RWPE1 (cell line): ENCODE measurements at regions not wholly inside any gene's neighbourhood (a gene's known extent, or its start where the extent isn't known, plus 50 kb on each side); places are given as distances from the start of the nearest gene placed in this dataset.

Experiments
- CTCF ChIA-PET: fragments of 350-600 bp; sonication (Branson Sonifier 250); formaldehyde crosslinking; extraction: SDS; loops from one replicate; lab custom pipeline; 2021; lab: Yijun Ruan, JAX
- POLR2A ChIA-PET: fragments of 400-600 bp; formaldehyde crosslinking; extraction: SDS; loops from one replicate; lab custom pipeline; 2020; ENCODE audit warnings: antibody characterized with exemption; ENCODE audit not compliant: low non-redundant PET; lab: Yijun Ruan, JAX
- DNase-seq: peaks from one replicate; pipeline ENCODE4 v3.0.0; 2012; ENCODE audit warnings: low spot score
- H3K27ac ChIP-seq: fragments of 450-650 bp; 2 replicates; pipeline ENCODE4 v1.5.1; 2017
- TF ChIP-seq, protein P1 (sequence below): fragments of 450-650 bp; conservative IDR thresholded peaks from 2 replicates; pipeline ENCODE4 v1.5.1; 2017; ENCODE audit warnings: low read depth, mild to moderate bottlenecking

DNA sequence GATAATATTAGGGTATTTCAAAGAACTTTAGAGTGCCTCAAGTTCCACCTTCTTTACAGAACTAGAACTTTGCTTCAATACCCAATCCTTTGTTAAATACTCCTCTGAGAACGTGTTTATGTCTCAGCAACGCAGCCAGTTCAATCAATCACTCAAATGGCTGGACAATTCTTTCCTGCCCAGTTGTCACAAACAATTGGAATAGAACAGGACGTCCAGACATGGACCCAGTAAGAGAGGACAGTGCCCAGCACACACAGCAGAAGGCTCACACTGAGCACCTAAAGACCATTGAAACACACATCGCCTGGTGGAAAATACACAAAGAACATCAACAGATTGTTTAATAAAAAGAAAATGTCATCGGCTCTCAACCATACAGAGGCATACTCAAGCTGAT is 140.6 kb downstream of the TTLL2 start:
- POLR2A ChIA-PET: no interaction called here
- no peak for DNase-seq
- H3K27ac ChIP-seq: no peak overlapping the region
- CTCF ChIA-PET: no interaction called here
- TF ChIP-seq, protein P1, sequence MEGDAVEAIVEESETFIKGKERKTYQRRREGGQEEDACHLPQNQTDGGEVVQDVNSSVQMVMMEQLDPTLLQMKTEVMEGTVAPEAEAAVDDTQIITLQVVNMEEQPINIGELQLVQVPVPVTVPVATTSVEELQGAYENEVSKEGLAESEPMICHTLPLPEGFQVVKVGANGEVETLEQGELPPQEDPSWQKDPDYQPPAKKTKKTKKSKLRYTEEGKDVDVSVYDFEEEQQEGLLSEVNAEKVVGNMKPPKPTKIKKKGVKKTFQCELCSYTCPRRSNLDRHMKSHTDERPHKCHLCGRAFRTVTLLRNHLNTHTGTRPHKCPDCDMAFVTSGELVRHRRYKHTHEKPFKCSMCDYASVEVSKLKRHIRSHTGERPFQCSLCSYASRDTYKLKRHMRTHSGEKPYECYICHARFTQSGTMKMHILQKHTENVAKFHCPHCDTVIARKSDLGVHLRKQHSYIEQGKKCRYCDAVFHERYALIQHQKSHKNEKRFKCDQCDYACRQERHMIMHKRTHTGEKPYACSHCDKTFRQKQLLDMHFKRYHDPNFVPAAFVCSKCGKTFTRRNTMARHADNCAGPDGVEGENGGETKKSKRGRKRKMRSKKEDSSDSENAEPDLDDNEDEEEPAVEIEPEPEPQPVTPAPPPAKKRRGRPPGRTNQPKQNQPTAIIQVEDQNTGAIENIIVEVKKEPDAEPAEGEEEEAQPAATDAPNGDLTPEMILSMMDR: no peak

DNA sequence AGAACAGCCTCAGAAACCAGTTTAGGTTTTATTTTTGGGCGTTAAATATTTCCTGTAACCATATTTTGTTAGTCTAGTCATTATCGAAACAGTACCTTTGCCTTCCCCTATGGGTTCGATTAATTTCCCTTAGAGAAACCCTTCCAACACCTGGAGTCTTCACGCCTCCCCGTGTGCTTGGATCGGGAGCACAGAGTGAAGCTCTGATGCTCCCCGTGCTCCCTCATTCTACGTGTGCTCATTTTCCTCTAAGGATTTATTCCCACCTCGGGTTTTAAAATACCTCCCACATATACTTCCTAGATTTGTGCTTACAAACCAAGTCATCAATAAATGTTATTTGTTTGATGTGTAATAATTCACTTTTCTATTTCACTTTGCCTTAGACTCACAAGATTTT is 142.4 kb downstream of the TTLL2 start:
- CTCF ChIA-PET: no interaction called here
- TF ChIP-seq, protein P1: no peak
- no peak for DNase-seq
- H3K27ac ChIP-seq: no peak overlapping the region
- POLR2A ChIA-PET: no interaction called here

DNA sequence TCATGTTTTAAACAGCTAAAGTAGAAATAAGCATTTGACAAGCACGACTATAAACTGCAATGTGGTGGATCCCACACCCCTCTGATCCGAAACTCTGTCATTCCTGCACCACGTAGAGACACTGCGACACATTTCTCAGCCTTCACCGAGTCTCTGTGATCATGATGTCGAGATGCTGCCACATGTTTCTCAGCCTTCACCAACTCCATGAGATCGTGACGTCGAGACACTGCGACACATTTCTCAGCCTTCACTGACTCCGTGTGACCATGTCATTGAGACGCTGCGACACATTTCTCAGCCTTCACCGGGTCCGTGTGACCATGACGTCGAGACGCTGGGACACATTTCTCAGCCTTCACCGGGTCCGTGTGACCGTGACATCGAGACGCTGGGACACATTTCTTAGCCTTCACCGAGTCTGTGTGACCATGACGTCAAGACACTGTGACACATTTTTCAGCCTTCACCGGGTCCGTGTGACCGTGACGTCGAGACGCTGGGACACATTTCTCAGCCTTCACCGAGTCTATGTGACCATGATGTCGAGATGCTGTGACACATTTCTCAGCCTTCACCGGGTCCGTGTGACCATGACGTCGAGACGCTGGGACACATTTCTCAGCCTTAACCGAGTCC is 143.0 kb downstream of the TTLL2 start:
- ChIA-PET POLR2A (no interaction called here), CTCF (no interaction called here)
- H3K27ac ChIP-seq: no peak overlapping the region
- TF ChIP-seq, protein P1: no peak
- no peak for DNase-seq

DNA sequence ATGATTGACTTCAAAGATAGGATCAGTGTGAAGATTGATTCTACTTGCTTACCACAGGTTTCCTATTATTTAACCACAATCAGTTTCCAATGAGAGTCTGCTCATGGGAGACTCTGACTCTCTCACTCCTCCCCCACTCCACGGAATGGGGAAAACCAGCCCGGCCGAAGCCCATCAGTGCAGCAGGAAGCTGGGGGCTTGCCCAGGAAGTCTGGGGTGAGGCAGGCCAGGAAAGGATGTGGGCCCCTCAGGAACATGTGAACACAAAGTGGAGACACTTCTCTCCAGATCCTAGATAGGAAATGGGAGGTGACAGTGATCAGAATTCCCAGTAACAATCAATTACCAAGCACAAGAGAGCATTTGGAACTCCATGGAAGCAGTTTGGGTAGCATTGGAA is 144.2 kb downstream of the TTLL2 start:
- no peak for DNase-seq
- H3K27ac ChIP-seq: no peak overlapping the region
- TF ChIP-seq, protein P1: no peak
- ChIA-PET POLR2A (no interaction called here), CTCF (interaction anchor here (0.6 kb wide), 1 partner anchor 158 kb away, joined by 4 read pairs; no protein-coding TSS in a partner anchor)

DNA sequence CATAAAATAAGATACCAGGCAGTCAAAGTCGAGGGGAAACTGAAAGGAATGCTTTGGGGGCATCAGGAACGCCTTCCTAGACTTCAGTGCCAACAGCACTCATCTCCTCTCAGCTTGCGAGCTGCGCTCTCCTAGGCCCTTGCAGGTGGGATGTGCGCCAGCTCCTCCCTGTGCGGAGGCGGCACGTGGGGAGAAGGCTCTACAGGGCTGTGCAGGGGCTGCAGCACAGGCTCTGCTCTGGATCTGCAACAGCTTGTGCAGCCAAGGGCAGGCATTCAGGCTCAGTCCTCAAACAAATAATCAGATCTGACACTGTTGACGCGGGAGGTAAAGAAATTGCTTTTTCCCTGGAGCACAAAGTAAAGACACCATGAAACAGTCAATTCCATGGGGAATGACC is 144.8 kb downstream of the TTLL2 start:
- POLR2A ChIA-PET: no interaction called here

DNA sequence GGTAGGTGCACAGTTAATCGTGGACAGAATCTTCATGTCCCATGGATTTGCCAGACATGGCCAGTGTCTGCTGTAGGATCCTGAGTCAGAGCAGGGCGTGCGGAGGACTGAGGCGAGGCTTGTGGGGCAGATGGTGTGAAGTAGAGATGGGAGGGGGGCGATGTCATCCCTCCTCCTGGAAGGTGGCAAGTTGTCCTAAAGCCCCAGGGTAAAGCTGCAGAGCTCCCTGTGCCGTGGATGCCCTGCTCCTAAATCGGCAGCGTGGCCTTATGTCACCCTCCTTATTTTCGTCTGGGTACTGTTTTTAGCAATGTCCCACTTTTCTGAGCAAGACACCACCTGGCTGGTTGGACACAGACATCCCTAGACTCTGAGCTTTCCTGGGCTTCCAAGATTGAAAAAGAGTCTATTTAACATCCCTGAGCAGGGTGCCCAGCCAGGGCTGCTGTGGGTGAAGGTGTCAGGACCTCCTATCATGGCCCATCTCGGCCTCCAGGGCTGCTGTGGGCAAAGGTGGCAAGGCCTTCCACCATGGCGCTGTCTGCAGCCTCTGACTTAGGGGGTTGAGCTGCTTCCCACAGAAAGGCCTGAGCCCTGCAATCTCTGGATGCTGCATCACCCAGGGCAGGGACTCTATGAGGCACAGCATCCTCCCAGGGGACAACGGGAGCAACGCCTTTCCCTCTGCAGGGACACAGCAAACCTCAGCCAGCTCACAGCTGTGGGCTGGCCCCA is 145.4 kb downstream of the TTLL2 start:
- no peak for DNase-seq
- ChIA-PET CTCF (interaction anchor here (0.6 kb wide), 1 partner anchor 1086 kb away, joined by 3 read pairs; no protein-coding TSS in a partner anchor), POLR2A (no interaction called here)
- TF ChIP-seq, protein P1: no peak
- no peak overlapping the region for H3K27ac ChIP-seq

More for the DNA sequence above, 144.8 kb downstream of the TTLL2 start:
- H3K27ac ChIP-seq: no peak overlapping the region
- no peak for DNase-seq
- CTCF ChIA-PET: interaction anchor here (0.6 kb wide), 1 partner anchor 159 kb away, joined by 4 read pairs; no protein-coding TSS in a partner anchor
- TF ChIP-seq, protein P1: no peak
